HG03354 (cell line): ENCODE measurements at regions not wholly inside any gene's neighbourhood (a gene's known extent, or its start where the extent isn't known, plus 50 kb on each side); places are given as distances from the start of the nearest gene placed in this dataset.
"Not testable (repeated sequence)": the region's sequence is repeated elsewhere in the genome, so short reads cannot be mapped to it uniquely, and the experiment has no call there.

Source experiments
- ATAC-seq: cut with Tn5 transposase; IDR thresholded peaks from one replicate; pipeline ENCODE4 v1.9.1; 2021; ENCODE audit warnings: mild to moderate bottlenecking; ENCODE audit not compliant: unreplicated experiment, poor library complexity, severe bottlenecking

- not testable (repeated sequence) for ATAC-seq
These were observed 169.5 kb downstream of the OTOP1 start for GRCh38 chr4:4057226-4057625.

- ATAC-seq, result not testable (repeated sequence)
These were observed 142.6 kb downstream of the OTOP1 start for GRCh38 chr4:4084171-4084570.

- ATAC-seq, result not testable (repeated sequence)
These were observed 136.9 kb downstream of the OTOP1 start for GRCh38 chr4:4089716-4090419.

GRCh38 chr4:4090720-4091119 lies 136.0 kb downstream of the OTOP1 start:
- ATAC-seq, result not testable (repeated sequence)

GRCh38 chr4:4092159-4092558 lies 134.6 kb downstream of the OTOP1 start:
- ATAC-seq, result not testable (repeated sequence)

- ATAC-seq, result not testable (repeated sequence)
These were observed 127.1 kb downstream of the OTOP1 start for GRCh38 chr4:4099610-4100009.

- not testable (repeated sequence) for ATAC-seq
These were observed 119.8 kb downstream of the OTOP1 start for GRCh38 chr4:4106923-4107322.

- not testable (repeated sequence) for ATAC-seq
These were observed 119.2 kb downstream of the OTOP1 start for GRCh38 chr4:4107411-4108107.

- ATAC-seq, result not testable (repeated sequence)
These were observed 111.3 kb downstream of the OTOP1 start for GRCh38 chr4:4115381-4115780.

GRCh38 chr4:4116901-4117300 lies 109.8 kb downstream of the OTOP1 start:
- not testable (repeated sequence) for ATAC-seq

GRCh38 chr4:4134368-4134767 lies 92.4 kb downstream of the OTOP1 start:
- ATAC-seq, result not testable (repeated sequence)

GRCh38 chr4:4136621-4137020 lies 90.1 kb downstream of the OTOP1 start:
- ATAC-seq, result not testable (repeated sequence)
